Endothelial cell of umbilical vein (primary cell): ENCODE measurements at regions not wholly inside any gene's neighbourhood (a gene's known extent, or its start where the extent isn't known, plus 50 kb on each side); places are given as distances from the start of the nearest gene placed in this dataset.

ENCODE experiments used
- BruUV-seq: library from RNA; stranded (reverse); fragments of 400-500 nt; replicated peaks from 2 replicates; lab custom pipeline; 2021; lab: Mats Ljungman, UMichigan
- CTCF ChIA-PET: fragments of 300-600, 350-600 bp; sonication (Branson Sonifier 250); formaldehyde crosslinking; loops from one replicate; lab custom pipeline; 2021; ENCODE audit warnings: antibody characterized with exemption, inconsistent platforms; lab: Charles Lee
- POLR2A ChIA-PET: fragments of 300-600, 350-600 bp; sonication (Branson Sonifier 250); formaldehyde crosslinking; loops from one replicate; lab custom pipeline; 2021; ENCODE audit warnings: antibody characterized with exemption, inconsistent platforms; lab: Charles Lee
- DNase-seq: peaks from one replicate; pipeline ENCODE4 v3.0.0-alpha.2; 2011; ENCODE audit warnings: low read depth, low spot score
- FAIRE-seq: peaks from 2 replicates; lab custom pipeline; 2011; peaks lifted over from hg19 to GRCh38; lab: Jason Lieb, UNC
- H2AFZ ChIP-seq: 2 replicates; pipeline ENCODE4 v1.6.0; 2012; ENCODE audit warnings: low read depth, low read length, control low read depth, inconsistent platforms
- H3K27ac ChIP-seq: 2 replicates; pipeline ENCODE4 v1.5.1; 2011; ENCODE audit warnings: low read depth, mild to moderate bottlenecking, control low read depth, low read length, moderate library complexity; ENCODE audit not compliant: insufficient read depth
- H3K27me3 ChIP-seq, 2 experiments: 2 replicates each; pipeline versions ENCODE4 v1.6.0 to v1.6.1; 2011; ENCODE audit warnings: low read length in 2 of 2, mixed read lengths in 1 of 2; ENCODE audit not compliant: control insufficient read depth in 2 of 2, insufficient read depth in 2 of 2
- H3K36me3 ChIP-seq, 2 experiments: 2 replicates in 1 of 2; 3 replicates in 1 of 2; pipeline ENCODE4 v1.5.1; 2011; ENCODE audit warnings: low read length in 2 of 2, mild to moderate bottlenecking in 1 of 2, moderate library complexity in 1 of 2; ENCODE audit not compliant: control insufficient read depth in 2 of 2, insufficient read depth in 2 of 2; ENCODE audit errors: extremely low read depth in 1 of 2
- H3K4me1 ChIP-seq: 3 replicates; pipeline ENCODE4 v1.5.1; 2011; ENCODE audit warnings: mild to moderate bottlenecking, low read length; ENCODE audit not compliant: control insufficient read depth, insufficient read depth; ENCODE audit errors: extremely low read depth
- H3K4me2 ChIP-seq: 2 replicates; pipeline ENCODE4 v1.6.1; 2011; ENCODE audit warnings: low read length, control low read depth, mixed read lengths; ENCODE audit not compliant: insufficient read depth
- H3K4me3 ChIP-seq, 3 experiments: fragments of 200-600 bp in 1 of 3; sonication (generic), shearing (Covaris generic) in 1 of 3; replicated peaks in 1 of 3; 2 replicates each; pipeline ENCODE4 v1.5.1; 2011 to 2016; ENCODE audit warnings: control low read depth in 3 of 3, low read length in 3 of 3, mild to moderate bottlenecking in 2 of 3, inconsistent platforms in 1 of 3, low read depth in 1 of 3, moderate library complexity in 1 of 3; ENCODE audit not compliant: insufficient read depth in 1 of 3
- H3K79me2 ChIP-seq: 2 replicates; pipeline ENCODE4 v1.6.0; 2012; ENCODE audit warnings: low read length, inconsistent platforms; ENCODE audit not compliant: control insufficient read depth, insufficient read depth
- H3K9ac ChIP-seq: replicated peaks from 2 replicates; pipeline ENCODE3; 2011; ENCODE audit warnings: low read length, control low read depth; ENCODE audit not compliant: insufficient read depth; ENCODE audit errors: extremely low read depth
- H3K9me1 ChIP-seq: replicated peaks from 3 replicates; pipeline ENCODE4 v1.6.0; 2011; ENCODE audit warnings: mild to moderate bottlenecking, low read length; ENCODE audit not compliant: control insufficient read depth, insufficient read depth; ENCODE audit errors: extremely low read depth
- H3K9me3 ChIP-seq: replicated peaks from 2 replicates; pipeline ENCODE4 v1.5.1; 2012; ENCODE audit warnings: low read length, inconsistent platforms; ENCODE audit not compliant: control insufficient read depth, insufficient read depth
- H4K20me1 ChIP-seq: replicated peaks from 2 replicates; pipeline ENCODE3; 2011; ENCODE audit warnings: mild to moderate bottlenecking, low read length; ENCODE audit not compliant: control insufficient read depth, insufficient read depth; ENCODE audit errors: extremely low read depth
- EZH2 ChIP-seq: IDR thresholded peaks from 2 replicates; pipeline ENCODE4 v1.6.1; 2012; ENCODE audit warnings: borderline replicate concordance, low read depth, mild to moderate bottlenecking, moderate library complexity, low read length, inconsistent platforms; ENCODE audit not compliant: severe bottlenecking
- FOS ChIP-seq: IDR thresholded peaks from 2 replicates; pipeline ENCODE4 v1.6.1; 2011; ENCODE audit warnings: mild to moderate bottlenecking, low read length, moderate library complexity, borderline replicate concordance; ENCODE audit not compliant: insufficient read depth
- GATA2 ChIP-seq: IDR thresholded peaks from 2 replicates; pipeline ENCODE4 v1.7.0; 2011; ENCODE audit warnings: low read depth, mild to moderate bottlenecking, moderate library complexity, mixed read lengths, low read length; ENCODE audit not compliant: insufficient read length, insufficient read depth
- JUN ChIP-seq: IDR thresholded peaks from 2 replicates; pipeline ENCODE4 v1.6.1; 2011; ENCODE audit warnings: borderline replicate concordance, low read depth; ENCODE audit not compliant: insufficient read length, insufficient read depth
- MYC ChIP-seq: IDR thresholded peaks from one replicate; pipeline ENCODE4 v1.6.1; 2011; ENCODE audit warnings: mild to moderate bottlenecking, low read depth, low read length
- POLR2A ChIP-seq: IDR thresholded peaks from 2 replicates; pipeline ENCODE4 v1.6.1; 2012; ENCODE audit warnings: low read depth, mild to moderate bottlenecking, control low read depth, low read length
- POLR2AphosphoS5 ChIP-seq: IDR thresholded peaks from 2 replicates; pipeline ENCODE4 v1.6.1; 2012; ENCODE audit warnings: low read depth, mild to moderate bottlenecking, control low read depth, low read length, moderate library complexity; ENCODE audit not compliant: insufficient read depth
- dilution Hi-C: fragments of 300-500 bp; cut with MboI; formaldehyde crosslinking; loops from one replicate; pipeline ENCODE4 v1.15.0; 2019; ENCODE audit warnings: low sequenced_read_pairs; ENCODE audit not compliant: extremely low pct_ligation_motif_present
- intact Hi-C: fragments of 100-400 bp; cut with micrococcal nuclease; formaldehyde crosslinking; loops from one replicate; pipeline ENCODE4 v1.10.0; 2022
- TF ChIP-seq, protein P1 (sequence below), 2 donors: IDR thresholded peaks; 1 replicate in 1 of 2; 2 replicates in 1 of 2; pipeline ENCODE4 v1.5.1; 2011; ENCODE audit warnings: low read length in 2 of 2, mild to moderate bottlenecking in 2 of 2, moderate library complexity in 2 of 2, control low read depth in 1 of 2, inconsistent platforms in 1 of 2, low read depth in 1 of 2; ENCODE audit not compliant: insufficient read depth in 1 of 2; ENCODE audit errors: extremely low read depth in 1 of 2
- TF ChIP-seq, protein P2 (sequence below): IDR thresholded peaks from 2 replicates; pipeline ENCODE4 v1.6.1; 2011; ENCODE audit not compliant: insufficient read depth, insufficient read length

DNA sequence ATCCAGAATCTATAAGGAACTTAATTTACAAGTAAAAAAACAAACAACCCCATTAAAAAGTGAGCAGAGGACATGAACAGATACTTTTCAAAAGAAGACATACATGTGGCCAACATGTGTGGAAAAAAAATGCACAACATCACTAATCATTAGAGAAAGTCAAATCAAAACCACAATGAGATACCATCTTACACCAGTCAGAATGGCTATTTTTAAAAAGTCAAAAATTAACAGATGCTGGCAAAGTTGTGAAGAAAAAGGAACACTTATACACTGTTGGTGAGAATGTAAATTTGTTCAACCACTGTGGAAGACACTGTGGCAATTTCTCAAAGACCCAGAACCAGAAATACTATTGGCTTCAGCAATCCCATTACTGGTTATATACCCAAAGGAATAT lies 830.0 kb upstream of the ALCAM start:
- intact Hi-C loops: no loop called here
- Histone ChIP-seq H3K9ac (no peak overlapping the region), H3K27me3 (no peaks in the 10 kb centered on the region), H3K4me1 (no peaks in the 10 kb centered on the region), H2AFZ (no peak overlapping the region), H3K4me2 (no peak overlapping the region), H3K27ac (no peak overlapping the region), H3K79me2 (no peaks in the 10 kb centered on the region), H3K9me3 (no peaks in the 10 kb centered on the region), H3K4me3 (no peak overlapping the region), H4K20me1 (no peaks in the 10 kb centered on the region), H3K9me1 (no peaks in the 10 kb centered on the region), H3K36me3 (no peaks in the 10 kb centered on the region)
- FAIRE-seq (no peak), DNase-seq (no peak)
- POLR2A ChIA-PET: no interaction called here
- no TSS peak for BruUV-seq
- dilution Hi-C loops: no loop called here
- CTCF ChIA-PET: no interaction called here
- no peak for TF ChIP-seq MYC
- no peak for TF ChIP-seq JUN
- no peak for TF ChIP-seq POLR2AphosphoS5
- no peak for TF ChIP-seq GATA2
- no peak for TF ChIP-seq POLR2A
- no peak for TF ChIP-seq FOS
- no peak for TF ChIP-seq EZH2
- TF ChIP-seq, protein P1, sequence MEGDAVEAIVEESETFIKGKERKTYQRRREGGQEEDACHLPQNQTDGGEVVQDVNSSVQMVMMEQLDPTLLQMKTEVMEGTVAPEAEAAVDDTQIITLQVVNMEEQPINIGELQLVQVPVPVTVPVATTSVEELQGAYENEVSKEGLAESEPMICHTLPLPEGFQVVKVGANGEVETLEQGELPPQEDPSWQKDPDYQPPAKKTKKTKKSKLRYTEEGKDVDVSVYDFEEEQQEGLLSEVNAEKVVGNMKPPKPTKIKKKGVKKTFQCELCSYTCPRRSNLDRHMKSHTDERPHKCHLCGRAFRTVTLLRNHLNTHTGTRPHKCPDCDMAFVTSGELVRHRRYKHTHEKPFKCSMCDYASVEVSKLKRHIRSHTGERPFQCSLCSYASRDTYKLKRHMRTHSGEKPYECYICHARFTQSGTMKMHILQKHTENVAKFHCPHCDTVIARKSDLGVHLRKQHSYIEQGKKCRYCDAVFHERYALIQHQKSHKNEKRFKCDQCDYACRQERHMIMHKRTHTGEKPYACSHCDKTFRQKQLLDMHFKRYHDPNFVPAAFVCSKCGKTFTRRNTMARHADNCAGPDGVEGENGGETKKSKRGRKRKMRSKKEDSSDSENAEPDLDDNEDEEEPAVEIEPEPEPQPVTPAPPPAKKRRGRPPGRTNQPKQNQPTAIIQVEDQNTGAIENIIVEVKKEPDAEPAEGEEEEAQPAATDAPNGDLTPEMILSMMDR (IDR thresholded peaks at IDR 0.05; ENCODE audit: extremely low read depth in 1 of 2, insufficient read depth in 1 of 2, low read depth in 1 of 2, low read length in 2 of 2): no peak
- TF ChIP-seq, protein P2, sequence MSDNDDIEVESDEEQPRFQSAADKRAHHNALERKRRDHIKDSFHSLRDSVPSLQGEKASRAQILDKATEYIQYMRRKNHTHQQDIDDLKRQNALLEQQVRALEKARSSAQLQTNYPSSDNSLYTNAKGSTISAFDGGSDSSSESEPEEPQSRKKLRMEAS: no peak
